ENCODE measurements at regions not wholly inside any gene's neighbourhood (a gene's known extent, or its start where the extent isn't known, plus 50 kb on each side); places are given as distances from the start of the nearest gene placed in this dataset.

- DNase-seq (ENCODE audit: low spot score): no peak
Observed at GRCh38 chr2:120936476-120937334, 201.0 kb downstream of the GLI2 start.

- no peak for DNase-seq (ENCODE audit: low spot score)
Observed at GRCh38 chr2:120937686-120938044, 202.0 kb downstream of the GLI2 start.

- DNase-seq (ENCODE audit: low spot score): no peak
Observed at GRCh38 chr2:120938045-120938771, 202.5 kb downstream of the GLI2 start.

- DNase-seq (ENCODE audit: low spot score): no peak
Observed at GRCh38 chr2:120939595-120940318, 204.1 kb downstream of the GLI2 start.

DNA sequence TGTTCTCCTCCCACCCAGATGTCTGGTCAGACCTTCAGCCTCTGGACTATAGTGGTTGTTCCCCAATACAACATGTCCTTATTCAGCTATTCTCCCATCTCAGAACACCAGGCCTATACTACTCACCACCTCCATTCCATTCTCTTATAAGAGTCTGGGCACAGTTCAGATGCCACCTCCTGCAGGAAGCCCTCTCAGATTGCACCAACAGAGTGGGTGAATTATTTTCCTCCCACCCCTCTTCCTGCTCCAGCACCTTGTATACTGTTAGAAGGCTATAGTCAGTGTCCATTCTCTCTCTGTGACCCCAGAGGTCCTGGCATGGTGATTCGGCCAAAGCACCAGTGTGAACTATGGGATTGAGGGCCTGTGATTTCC lies 204.6 kb downstream of the GLI2 start:
- DNase-seq (ENCODE audit: low spot score): no peak

DNA sequence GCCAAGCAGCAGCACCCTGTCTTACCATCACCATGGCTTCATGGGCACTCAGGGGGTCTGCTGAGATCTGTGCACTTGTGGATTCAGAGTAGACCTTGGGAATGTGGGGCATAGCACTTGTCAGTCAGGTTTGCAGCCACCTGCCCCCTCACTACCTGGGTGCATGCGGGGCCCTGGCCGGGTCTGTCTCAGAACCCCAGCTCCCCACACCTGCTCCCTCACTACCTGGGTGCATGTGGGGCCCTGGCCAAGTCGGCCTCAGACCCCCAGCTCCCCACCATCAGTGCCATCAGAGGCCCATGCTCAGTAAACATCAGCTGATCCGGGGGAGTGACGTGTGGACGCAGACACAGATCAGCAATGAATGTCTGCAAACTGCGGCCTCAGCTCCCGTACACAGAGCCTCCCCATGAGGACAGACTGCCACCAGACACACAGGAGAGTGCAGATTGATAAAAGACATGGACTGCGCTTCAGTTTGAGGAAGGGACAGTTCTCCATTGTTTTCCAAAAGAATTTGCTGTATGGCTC lies 205.1 kb downstream of the GLI2 start:
- DNase-seq (ENCODE audit: low spot score): no peak

DNA sequence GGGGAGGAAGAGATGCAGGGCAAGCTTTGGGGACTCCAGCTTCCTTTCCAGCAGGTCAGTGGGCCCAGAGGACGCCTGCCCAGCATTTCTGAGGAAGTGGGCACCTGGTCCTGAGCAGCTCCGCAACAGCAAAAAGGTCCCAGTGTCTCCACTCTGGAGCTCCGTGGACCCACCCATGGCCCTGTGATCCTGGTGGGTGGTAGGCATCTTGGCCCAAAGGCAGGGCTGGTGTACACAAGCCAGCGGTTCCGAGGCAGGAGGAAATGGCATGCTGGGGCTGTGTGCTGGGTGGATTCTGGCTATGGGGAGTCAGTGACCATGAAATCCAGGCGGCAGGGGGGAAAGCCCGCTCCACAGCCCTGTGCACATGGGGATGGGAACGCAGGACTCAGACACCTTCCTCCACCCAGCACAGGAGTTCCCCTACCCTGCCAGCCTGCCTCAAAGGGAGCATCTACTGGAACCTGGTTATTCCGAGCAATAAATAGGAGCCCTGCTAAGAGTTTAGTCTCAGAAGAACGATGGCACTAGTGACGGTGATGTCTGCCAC lies 206.0 kb downstream of the GLI2 start:
- no peak for DNase-seq (ENCODE audit: low spot score)

DNA sequence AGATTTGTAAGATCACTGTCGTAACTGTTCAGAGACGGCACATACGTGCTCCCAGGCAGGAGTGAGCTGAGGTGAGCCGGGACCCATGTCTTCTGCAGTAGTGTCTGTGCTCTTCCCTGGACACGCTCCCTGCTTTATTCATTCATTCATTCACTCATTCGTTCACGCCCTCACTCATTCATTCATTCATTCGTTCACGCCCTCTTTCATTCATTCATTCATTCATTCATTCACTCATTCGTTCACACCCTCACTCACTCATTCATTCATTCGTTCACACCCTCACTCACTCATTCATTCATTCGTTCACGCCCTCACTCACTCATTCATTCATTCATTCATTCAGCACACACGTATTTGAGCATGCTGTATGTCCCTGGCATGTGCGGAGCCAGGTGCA lies 207.0 kb downstream of the GLI2 start:
- DNase-seq (ENCODE audit: low spot score): no peak

DNA sequence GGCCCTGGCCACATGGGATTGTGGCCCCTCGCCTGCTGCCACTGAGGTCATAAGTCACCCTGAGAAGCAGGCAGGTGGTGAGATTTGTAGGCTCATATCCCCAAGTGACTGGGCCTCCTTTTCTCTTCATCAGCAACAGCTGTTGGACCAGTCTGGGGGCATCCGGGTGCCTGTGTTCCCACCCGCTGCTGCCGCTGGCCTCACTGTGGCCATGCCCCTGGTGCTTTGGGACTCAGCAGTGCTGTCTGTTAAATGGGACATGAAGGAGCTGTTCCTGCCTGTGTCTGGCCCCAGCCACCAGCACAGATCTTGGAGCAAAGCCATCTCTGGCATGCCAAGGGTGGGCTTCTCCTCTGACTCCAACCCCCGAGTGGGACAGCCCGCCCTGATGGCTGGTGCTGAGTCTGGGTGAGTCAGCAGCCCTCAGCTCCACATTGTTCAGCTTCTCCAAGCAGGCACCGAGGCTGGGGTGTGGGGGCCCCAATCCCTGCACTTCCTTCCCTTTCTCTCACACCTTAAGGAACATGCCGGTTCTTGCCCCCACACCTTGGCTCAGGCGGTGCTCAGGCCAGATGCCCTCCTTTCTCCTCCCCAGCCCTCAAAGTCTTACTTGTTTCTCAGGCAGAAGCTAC lies 207.9 kb downstream of the GLI2 start:
- no peak for DNase-seq (ENCODE audit: low spot score)

GRCh38 chr2:120944575-120944974 lies 208.9 kb downstream of the GLI2 start:
- no peak for DNase-seq (ENCODE audit: low spot score)

DNA sequence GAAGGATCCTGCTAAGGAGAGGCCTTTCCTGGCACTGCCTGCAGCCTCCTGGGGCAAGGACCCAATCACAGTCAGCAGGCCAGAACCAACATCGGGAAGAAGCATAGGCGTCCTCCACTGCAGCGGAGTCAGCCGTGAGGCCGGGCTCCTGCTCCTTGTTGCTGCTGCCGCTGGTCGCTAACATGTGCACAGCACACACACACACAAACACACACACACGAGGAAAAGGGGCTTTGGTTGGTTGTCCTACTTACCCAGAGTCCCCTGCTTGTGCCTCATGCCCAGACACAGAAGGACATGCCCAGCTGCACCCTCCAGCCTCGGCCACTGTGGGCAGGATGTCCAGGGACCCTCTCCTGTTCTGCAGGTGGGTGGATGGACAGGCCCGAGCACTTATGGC lies 209.4 kb downstream of the GLI2 start:
- DNase-seq (ENCODE audit: low spot score): no peak

GRCh38 chr2:120945832-120946499 lies 210.3 kb downstream of the GLI2 start:
- no peak for DNase-seq (ENCODE audit: low spot score)

GRCh38 chr2:120947327-120947726 lies 211.7 kb downstream of the GLI2 start:
- no peak for DNase-seq (ENCODE audit: low spot score)

- no peak for DNase-seq (ENCODE audit: low spot score)
Observed at GRCh38 chr2:120947982-120948661, 212.5 kb downstream of the GLI2 start.

DNA sequence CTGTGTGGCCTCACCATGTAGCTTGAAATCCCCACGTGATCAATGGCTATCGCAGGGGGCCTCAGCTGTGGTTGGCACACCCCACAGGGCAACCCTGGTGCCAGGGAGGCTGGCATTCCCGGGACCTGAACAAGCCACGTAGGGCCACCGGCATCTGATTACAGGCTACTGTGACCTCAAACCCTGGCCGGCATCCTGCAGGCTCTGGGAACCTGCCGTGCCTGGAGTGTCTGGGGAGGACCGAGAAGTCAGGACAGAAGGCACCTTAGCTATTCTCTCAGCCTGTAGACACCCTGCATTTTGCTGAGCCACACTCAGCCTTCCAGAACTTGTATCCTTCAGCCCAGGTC lies 213.0 kb downstream of the GLI2 start:
- DNase-seq (ENCODE audit: low spot score): no peak

- DNase-seq (ENCODE audit: low spot score): no peak
Observed at GRCh38 chr2:120949027-120949956, 213.6 kb downstream of the GLI2 start.

- no peak for DNase-seq (ENCODE audit: low spot score)
Observed at GRCh38 chr2:120949957-120950590, 214.4 kb downstream of the GLI2 start.

DNA sequence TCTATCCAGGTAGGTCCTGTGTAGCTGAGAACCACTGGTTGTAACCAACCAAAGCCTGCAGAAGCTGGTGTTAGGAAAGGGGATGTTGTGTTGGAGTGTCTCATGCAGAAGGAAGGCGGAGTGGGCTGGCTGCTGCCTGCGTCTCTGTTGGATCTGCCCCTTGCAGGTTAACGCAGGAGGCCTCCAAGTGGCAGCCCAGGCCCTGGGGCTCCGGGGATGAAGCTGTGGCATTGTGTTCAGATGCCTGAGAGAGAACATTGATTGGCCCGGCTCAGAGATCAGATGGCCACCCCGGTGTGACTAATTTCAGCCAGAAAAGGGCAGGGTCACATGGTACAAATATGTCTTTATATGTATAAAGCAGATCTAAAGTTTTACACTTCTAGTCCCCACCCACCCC lies 216.0 kb downstream of the GLI2 start:
- no peak for DNase-seq (ENCODE audit: low spot score)

GRCh38 chr2:120952318-120952717 lies 216.7 kb downstream of the GLI2 start:
- DNase-seq (ENCODE audit: low spot score): no peak

Measured in mucosa of gallbladder (tissue), 1 donor.